ENCODE measurements at regions not wholly inside any gene's neighbourhood (a gene's known extent, or its start where the extent isn't known, plus 50 kb on each side); places are given as distances from the start of the nearest gene placed in this dataset.

GRCh38 chr4:153138736-153139135 lies 65.5 kb upstream of the TRIM2 start:
- no peak for DNase-seq (ENCODE audit: low read depth)
- no peak overlapping the region for H3K4me3 ChIP-seq (ENCODE audit: low read depth, low read length)
- in situ Hi-C loops (cut with HindIII; ENCODE audit: low sequenced_read_pairs) = no loop called here

GRCh38 chr4:153140294-153140693 lies 63.9 kb upstream of the TRIM2 start:
- H3K4me3 ChIP-seq (ENCODE audit: low read depth, low read length) = no peak overlapping the region
- in situ Hi-C loops (cut with HindIII; ENCODE audit: low sequenced_read_pairs) = no loop called here
- no peak for DNase-seq (ENCODE audit: low read depth)
- no peak for TF ChIP-seq CTCF (IDR thresholded peaks at IDR 0.05; ENCODE audit: low read depth, low read length, missing control alignments)

More at GRCh38 chr4:153138736-153139135, 65.5 kb upstream of the TRIM2 start:
- TF ChIP-seq CTCF (IDR thresholded peaks at IDR 0.05; ENCODE audit: low read depth, low read length, missing control alignments) = no peak

GRCh38 chr4:153141238-153141637 lies 63.0 kb upstream of the TRIM2 start:
- H3K4me3 ChIP-seq (ENCODE audit: low read depth, low read length) = no peak overlapping the region
- in situ Hi-C loops (cut with HindIII; ENCODE audit: low sequenced_read_pairs) = no loop called here

GRCh38 chr4:153142700-153143438 lies 61.4 kb upstream of the TRIM2 start:
- peak; percentile 75 for DNase-seq (ENCODE audit: low read depth)
- in situ Hi-C loops (cut with HindIII; ENCODE audit: low sequenced_read_pairs) = no loop called here
- TF ChIP-seq CTCF (IDR thresholded peaks at IDR 0.05; ENCODE audit: low read depth, low read length, missing control alignments) = peak; percentile 91
- H3K4me3 ChIP-seq (ENCODE audit: low read depth, low read length) = no peak overlapping the region

More at GRCh38 chr4:153141238-153141637, 63.0 kb upstream of the TRIM2 start:
- no peak for TF ChIP-seq CTCF (IDR thresholded peaks at IDR 0.05; ENCODE audit: low read depth, low read length, missing control alignments)
- no peak for DNase-seq (ENCODE audit: low read depth)

GRCh38 chr4:153143527-153144348 lies 60.5 kb upstream of the TRIM2 start:
- in situ Hi-C loops (cut with HindIII; ENCODE audit: low sequenced_read_pairs) = no loop called here
- DNase-seq (ENCODE audit: low read depth) = peak; percentile 76
- TF ChIP-seq CTCF (IDR thresholded peaks at IDR 0.05; ENCODE audit: low read depth, low read length, missing control alignments) = no peak
- H3K4me3 ChIP-seq (ENCODE audit: low read depth, low read length) = no peak overlapping the region

- DNase-seq (ENCODE audit: low read depth) = no peak
- in situ Hi-C loops (cut with HindIII; ENCODE audit: low sequenced_read_pairs) = no loop called here
- no peak overlapping the region for H3K4me3 ChIP-seq (ENCODE audit: low read depth, low read length)
- TF ChIP-seq CTCF (IDR thresholded peaks at IDR 0.05; ENCODE audit: low read depth, low read length, missing control alignments) = no peak
Observed at GRCh38 chr4:153146031-153146430, 58.2 kb upstream of the TRIM2 start.
